ENCODE measurements at regions not wholly inside any gene's neighbourhood (a gene's known extent, or its start where the extent isn't known, plus 50 kb on each side); places are given as distances from the start of the nearest gene placed in this dataset.

DNA sequence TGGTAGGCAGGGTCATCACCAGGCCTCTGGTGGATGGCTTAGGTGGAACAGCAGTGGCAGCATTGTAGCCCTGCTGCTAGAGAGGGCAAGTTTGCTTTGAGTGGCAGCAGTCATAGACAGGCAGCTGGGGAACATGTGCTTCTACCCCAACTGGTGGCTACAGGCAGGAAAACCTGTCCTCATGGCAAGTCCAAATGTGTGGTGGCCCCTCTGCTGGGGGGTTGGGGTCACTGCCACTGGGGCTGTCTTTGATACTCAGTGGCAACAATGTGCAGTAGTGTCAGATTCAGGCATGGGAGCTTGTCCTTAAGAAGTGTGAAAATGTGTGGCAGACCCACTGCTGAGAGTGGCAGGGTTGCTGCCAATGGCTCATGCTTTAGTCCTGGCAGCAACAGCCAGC is 186.2 kb upstream of the NPSR1 start:
- TF ChIP-seq, protein P1, sequence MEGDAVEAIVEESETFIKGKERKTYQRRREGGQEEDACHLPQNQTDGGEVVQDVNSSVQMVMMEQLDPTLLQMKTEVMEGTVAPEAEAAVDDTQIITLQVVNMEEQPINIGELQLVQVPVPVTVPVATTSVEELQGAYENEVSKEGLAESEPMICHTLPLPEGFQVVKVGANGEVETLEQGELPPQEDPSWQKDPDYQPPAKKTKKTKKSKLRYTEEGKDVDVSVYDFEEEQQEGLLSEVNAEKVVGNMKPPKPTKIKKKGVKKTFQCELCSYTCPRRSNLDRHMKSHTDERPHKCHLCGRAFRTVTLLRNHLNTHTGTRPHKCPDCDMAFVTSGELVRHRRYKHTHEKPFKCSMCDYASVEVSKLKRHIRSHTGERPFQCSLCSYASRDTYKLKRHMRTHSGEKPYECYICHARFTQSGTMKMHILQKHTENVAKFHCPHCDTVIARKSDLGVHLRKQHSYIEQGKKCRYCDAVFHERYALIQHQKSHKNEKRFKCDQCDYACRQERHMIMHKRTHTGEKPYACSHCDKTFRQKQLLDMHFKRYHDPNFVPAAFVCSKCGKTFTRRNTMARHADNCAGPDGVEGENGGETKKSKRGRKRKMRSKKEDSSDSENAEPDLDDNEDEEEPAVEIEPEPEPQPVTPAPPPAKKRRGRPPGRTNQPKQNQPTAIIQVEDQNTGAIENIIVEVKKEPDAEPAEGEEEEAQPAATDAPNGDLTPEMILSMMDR (IDR thresholded peaks at IDR 0.05 in 2 of 3, conservative IDR thresholded peaks at IDR 0.05 in 1 of 3; ENCODE audit: borderline replicate concordance in 1 of 3, insufficient read depth in 1 of 3, low read depth in 2 of 3, low read length in 2 of 3) = no peak
- TF ChIP-seq POLR2AphosphoS5 (IDR thresholded peaks at IDR 0.05; ENCODE audit: low read depth, low read length) = no peak
